Thymus (tissue), 11 donors: ENCODE measurements at regions not wholly inside any gene's neighbourhood (a gene's known extent, or its start where the extent isn't known, plus 50 kb on each side); places are given as distances from the start of the nearest gene placed in this dataset.

ENCODE experiments used
- DNase-seq, 9 donors: peaks; one replicate each; pipeline ENCODE4 v3.0.0-alpha.2; 2013; ENCODE audit warnings: low spot score in 9 of 9, low read depth in 6 of 9, missing footprints in 1 of 9
- H3K27ac ChIP-seq, 2 donors: one replicate each; pipeline ENCODE4 v1.5.1; 2013; ENCODE audit warnings: control low read depth in 1 of 2, low read depth in 1 of 2, low read length in 1 of 2, mild to moderate bottlenecking in 1 of 2, moderate library complexity in 1 of 2
- H3K27me3 ChIP-seq, 2 donors: one replicate each; pipeline ENCODE4 v1.5.1; 2013; ENCODE audit warnings: low read length in 1 of 2; ENCODE audit not compliant: control insufficient read depth in 2 of 2, insufficient read depth in 1 of 2
- H3K36me3 ChIP-seq, 2 donors: one replicate each; pipeline ENCODE4 v1.5.1; 2013; ENCODE audit warnings: low read length in 1 of 2, mild to moderate bottlenecking in 1 of 2, moderate library complexity in 1 of 2; ENCODE audit not compliant: control insufficient read depth in 2 of 2, insufficient read depth in 2 of 2
- H3K4me1 ChIP-seq, 2 donors: one replicate each; pipeline ENCODE4 v1.5.1; 2013; ENCODE audit warnings: low read length in 2 of 2; ENCODE audit not compliant: control insufficient read depth in 2 of 2, insufficient read depth in 2 of 2
- H3K4me3 ChIP-seq, 2 donors: one replicate each; pipeline ENCODE4 v1.5.1; 2013; ENCODE audit warnings: low read length in 2 of 2, control low read depth in 1 of 2, mild to moderate bottlenecking in 1 of 2
- H3K9me3 ChIP-seq, 2 donors: one replicate each; pipeline ENCODE4 v1.5.1; 2013; ENCODE audit warnings: low read length in 1 of 2, mild to moderate bottlenecking in 1 of 2; ENCODE audit not compliant: control insufficient read depth in 2 of 2, insufficient read depth in 1 of 2
- whole genome bisulfite sequencing: extraction: QIAGEN DNeasy Blood & Tissue Kit; methylation state at CpG from one replicate; pipeline ENCODE4 v1.1.7; 2013; 5-methylcytosine and 5-hydroxymethylcytosine counted together
- donor health status: healthy.

DNA sequence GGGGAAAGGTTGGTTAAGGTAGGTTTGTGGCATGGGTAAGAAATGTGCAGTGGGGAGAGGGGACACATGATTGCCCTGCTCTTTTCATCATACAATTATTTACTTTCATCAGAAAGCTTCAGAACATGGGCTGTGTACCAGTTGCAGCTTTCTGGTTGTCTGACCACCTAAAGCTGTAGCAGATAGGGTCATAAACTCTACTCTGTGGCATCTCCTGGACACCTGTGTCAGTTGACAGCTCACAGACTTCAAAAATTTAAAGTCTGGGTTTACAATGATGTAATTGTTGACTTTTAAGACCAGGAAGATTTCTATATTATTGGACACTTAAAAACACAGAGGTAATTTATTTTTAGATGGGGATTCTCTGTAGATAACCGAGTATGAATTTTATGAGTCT lies 222.7 kb upstream of the PRR16 start:
- no peak overlapping the region for H3K4me3 ChIP-seq
- no peaks in the 10 kb centered on the region for H3K27me3 ChIP-seq
- H3K27ac ChIP-seq, result no peak overlapping the region
- H3K4me1 ChIP-seq, result no peaks in the 10 kb centered on the region
- no peaks in the 10 kb centered on the region for H3K9me3 ChIP-seq
- 68% methylated on average over 1 of the region's 1 CpG for WGBS
- no peak for DNase-seq
- no peaks in the 10 kb centered on the region for H3K36me3 ChIP-seq

DNA sequence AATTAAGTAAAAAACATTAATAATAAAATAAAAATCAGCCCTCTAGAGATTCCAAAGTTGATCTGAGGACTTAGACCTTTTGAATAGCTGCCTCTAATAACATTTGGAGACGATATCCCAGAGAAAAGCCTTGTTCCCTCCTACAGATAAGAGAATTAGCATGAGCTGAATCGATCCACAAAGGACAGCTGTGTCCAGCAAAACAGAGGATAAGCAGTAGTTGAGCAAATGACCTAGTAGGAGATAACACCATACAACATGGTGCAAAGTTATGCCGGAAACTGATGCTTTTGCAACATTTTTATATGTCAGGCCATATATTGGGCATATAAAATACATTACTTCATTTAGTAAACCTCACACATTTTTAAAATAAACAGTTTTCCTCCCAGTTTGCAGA lies 212.2 kb upstream of the PRR16 start:
- no peak overlapping the region for H3K27ac ChIP-seq
- no peaks in the 10 kb centered on the region for H3K36me3 ChIP-seq
- H3K4me1 ChIP-seq, result no peaks in the 10 kb centered on the region
- DNase-seq, result no peak
- no peaks in the 10 kb centered on the region for H3K9me3 ChIP-seq
- H3K4me3 ChIP-seq, result no peak overlapping the region
- no peaks in the 10 kb centered on the region for H3K27me3 ChIP-seq
- 91% methylated on average over 3 of the region's 3 CpGs for WGBS

DNA sequence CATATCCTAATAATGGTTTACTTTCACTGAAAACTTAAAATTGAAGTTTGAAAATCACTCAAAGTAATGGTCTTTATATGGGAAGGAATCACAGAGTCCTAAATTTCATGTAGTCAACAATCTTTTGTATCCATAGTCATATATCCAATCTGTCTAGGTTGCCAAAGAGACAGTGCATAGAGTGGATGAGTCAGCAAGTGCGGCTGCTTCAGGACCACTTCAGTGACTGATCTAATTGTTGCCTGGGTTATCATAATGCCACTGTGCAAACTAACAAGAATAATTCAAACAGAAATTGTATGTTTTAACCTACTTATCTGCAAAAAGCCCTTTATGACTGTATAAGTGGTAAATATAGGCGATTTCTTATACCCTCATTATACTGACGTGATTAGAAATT lies 211.3 kb upstream of the PRR16 start:
- Histone ChIP-seq H3K4me1 (no peaks in the 10 kb centered on the region), H3K27ac (no peak overlapping the region), H3K9me3 (no peaks in the 10 kb centered on the region), H3K27me3 (no peaks in the 10 kb centered on the region), H3K36me3 (no peaks in the 10 kb centered on the region), H3K4me3 (no peak overlapping the region)
- WGBS, result 91% methylated on average over 3 of the region's 3 CpGs
- DNase-seq, result no peak

DNA sequence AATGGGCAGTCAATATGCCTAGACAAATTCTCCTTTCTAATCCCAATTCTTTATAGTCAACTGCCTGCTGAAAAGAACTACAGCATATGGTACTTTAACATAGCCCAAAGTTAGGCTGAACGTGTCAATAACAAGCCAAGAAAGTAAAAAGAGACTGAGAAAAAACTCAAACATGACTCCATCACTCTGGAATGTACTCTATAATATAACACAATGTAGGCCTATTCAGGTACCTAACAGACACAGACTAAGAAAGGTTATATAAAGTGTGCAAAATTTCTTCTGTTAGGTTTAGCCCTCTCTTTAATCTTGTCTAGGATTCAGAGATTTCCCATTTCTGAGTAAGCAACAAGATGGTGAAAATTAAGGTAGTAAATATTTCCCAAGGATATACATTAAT lies 209.7 kb upstream of the PRR16 start:
- no peaks in the 10 kb centered on the region for H3K9me3 ChIP-seq
- H3K4me1 ChIP-seq, result no peaks in the 10 kb centered on the region
- H3K4me3 ChIP-seq, result no peak overlapping the region
- H3K27me3 ChIP-seq, result no peaks in the 10 kb centered on the region
- DNase-seq, result no peak
- H3K27ac ChIP-seq, result no peak overlapping the region
- WGBS, result 87% methylated on average over 1 of the region's 1 CpG
- no peaks in the 10 kb centered on the region for H3K36me3 ChIP-seq

DNA sequence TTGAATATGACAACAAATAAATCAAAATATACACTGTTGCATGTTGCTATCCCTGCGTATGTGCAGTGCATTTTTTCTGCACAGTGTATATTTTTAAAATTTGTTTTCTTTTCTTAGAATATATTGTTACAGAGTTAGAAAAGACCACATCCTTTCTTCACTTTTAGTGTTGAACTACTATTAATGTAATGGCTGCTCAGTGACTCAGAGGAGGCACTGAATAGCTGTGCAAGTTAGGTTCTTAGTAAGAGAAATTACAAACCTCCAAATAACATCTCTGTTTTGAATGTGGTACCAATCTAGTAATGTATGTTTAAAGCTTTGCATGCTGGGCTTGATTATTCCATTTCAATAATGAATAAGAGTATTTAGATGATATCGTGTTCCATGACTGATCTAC lies 208.9 kb upstream of the PRR16 start:
- Histone ChIP-seq H3K4me1 (no peaks in the 10 kb centered on the region), H3K9me3 (no peaks in the 10 kb centered on the region), H3K27ac (no peak overlapping the region), H3K27me3 (no peaks in the 10 kb centered on the region), H3K36me3 (no peaks in the 10 kb centered on the region), H3K4me3 (no peak overlapping the region)
- 79% methylated on average over 2 of the region's 2 CpGs for WGBS
- DNase-seq, result no peak

DNA sequence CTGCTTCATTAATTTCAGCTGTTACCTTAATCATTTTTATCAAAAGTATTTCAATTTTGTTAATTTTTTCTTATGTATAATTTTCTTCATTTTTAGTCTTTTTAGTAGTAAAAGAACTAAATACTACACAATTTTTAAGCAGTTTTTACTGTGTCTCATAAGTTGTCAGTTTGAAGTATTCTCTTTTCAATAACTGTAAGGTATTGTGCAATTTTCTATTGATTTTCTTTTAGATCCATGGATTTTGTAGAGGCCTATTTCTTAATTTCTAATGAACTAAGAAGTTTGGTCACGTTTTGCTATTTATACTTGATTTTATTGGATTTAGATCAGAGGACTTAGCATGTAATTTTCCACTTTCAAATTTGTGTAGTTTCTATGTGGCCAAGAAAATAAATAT lies 207.7 kb upstream of the PRR16 start:
- no peaks in the 10 kb centered on the region for H3K4me1 ChIP-seq
- 82% methylated on average over 1 of the region's 1 CpG for WGBS
- H3K4me3 ChIP-seq, result no peak overlapping the region
- DNase-seq, result no peak
- H3K27me3 ChIP-seq, result no peaks in the 10 kb centered on the region
- no peaks in the 10 kb centered on the region for H3K36me3 ChIP-seq
- H3K9me3 ChIP-seq, result no peaks in the 10 kb centered on the region
- H3K27ac ChIP-seq, result no peak overlapping the region

DNA sequence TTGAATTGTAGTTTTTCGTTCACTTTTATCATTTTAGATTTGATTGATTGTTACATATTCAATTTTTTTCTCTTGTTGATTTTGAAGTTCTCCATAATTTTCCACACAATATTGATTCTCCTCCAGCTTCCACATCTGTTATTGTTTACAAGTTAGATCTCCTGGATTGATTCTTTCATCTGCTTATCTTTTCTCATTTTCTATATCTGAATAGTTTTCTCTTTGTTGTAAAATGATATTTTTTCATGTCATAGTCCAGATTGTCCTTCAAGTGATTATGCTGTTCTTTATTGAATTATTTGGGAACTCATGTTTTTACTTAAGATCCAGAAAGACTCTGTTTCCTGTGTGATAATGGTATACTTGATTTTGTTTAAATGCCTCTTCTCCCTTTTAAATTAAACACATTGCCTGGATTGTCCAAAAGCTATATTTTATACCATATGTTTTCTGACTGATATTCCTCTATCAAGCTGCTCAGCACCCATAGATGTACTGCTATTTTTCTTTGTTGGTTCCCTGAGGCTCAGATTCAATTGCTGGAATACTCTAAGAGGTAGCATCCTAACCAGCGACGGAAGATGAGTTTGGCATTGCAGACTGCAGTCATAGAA lies 206.6 kb upstream of the PRR16 start:
- no peak for DNase-seq
- no peaks in the 10 kb centered on the region for H3K4me1 ChIP-seq
- no peak overlapping the region for H3K27ac ChIP-seq
- no peaks in the 10 kb centered on the region for H3K27me3 ChIP-seq
- WGBS, result 97% methylated on average over 3 of the region's 3 CpGs
- H3K36me3 ChIP-seq, result no peaks in the 10 kb centered on the region
- H3K4me3 ChIP-seq, result no peak overlapping the region
- no peaks in the 10 kb centered on the region for H3K9me3 ChIP-seq

DNA sequence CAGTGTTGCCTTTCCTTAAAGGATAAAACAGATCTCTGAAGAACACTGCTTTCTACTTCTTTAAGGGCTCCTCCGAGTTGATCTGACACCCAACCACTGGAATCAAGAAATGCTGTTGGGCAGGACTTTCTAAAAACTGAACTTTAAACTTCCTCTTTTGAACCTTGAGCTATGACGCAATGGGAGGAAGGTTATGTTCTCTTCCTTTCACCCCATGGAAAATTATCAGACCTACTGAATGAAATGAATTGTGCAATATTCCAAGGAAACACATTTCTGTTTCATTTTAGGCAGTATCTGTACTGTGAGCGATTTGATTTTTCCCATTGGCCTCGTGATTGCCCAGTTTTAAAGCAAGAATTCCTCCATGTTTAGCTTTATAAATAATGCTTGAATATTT lies 206.0 kb upstream of the PRR16 start:
- peak in 1 of 9 donors; percentile 2 for DNase-seq
- 71% methylated on average over 4 of the region's 4 CpGs for WGBS
- Histone ChIP-seq H3K4me1 (no peaks in the 10 kb centered on the region), H3K27me3 (no peaks in the 10 kb centered on the region), H3K9me3 (no peaks in the 10 kb centered on the region), H3K4me3 (no peak overlapping the region), H3K36me3 (no peaks in the 10 kb centered on the region), H3K27ac (no peak overlapping the region)

DNA sequence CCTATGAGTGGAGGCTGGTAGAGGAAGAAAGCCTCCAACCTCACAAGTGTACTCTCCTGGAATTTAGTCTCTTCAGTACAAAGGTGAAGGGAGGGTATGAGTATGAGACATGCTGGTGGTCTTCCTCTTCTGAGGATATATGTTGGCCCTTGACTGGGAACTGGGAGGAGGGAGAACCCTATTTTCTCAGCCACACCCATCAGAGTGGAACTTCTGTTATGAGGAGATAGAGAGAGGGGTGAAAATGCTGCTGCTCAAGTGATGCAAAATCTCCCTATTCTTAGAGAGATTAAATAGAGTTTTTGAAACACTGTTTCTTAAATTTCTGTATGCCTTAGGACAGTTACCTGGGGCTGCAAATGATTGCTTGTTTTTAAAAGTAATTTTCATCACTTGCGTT lies 203.4 kb upstream of the PRR16 start:
- no peaks in the 10 kb centered on the region for H3K36me3 ChIP-seq
- 96% methylated on average over 1 of the region's 1 CpG for WGBS
- DNase-seq, result no peak
- H3K27ac ChIP-seq, result no peak overlapping the region
- no peak overlapping the region for H3K4me3 ChIP-seq
- no peaks in the 10 kb centered on the region for H3K4me1 ChIP-seq
- H3K9me3 ChIP-seq, result no peaks in the 10 kb centered on the region
- H3K27me3 ChIP-seq, result no peaks in the 10 kb centered on the region

DNA sequence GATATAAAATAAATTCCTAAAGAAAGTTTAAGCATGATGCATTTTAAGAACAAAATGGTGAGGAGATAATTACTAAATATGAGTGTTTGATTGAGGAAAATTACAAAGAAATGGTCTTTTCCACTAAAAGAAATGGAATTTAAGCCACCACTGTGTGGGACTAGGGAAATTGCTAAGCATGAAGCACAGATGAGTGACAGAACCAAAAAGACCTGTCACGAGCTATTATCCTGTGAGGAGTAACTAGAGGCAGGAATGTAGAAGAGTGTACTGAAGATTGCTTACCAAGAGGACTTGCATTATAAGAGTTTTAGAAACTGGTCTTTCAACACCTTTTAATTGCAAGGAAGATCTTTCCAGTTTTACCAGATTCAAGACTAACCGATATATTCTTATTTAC lies 193.6 kb upstream of the PRR16 start:
- Histone ChIP-seq H3K9me3 (no peaks in the 10 kb centered on the region), H3K36me3 (no peaks in the 10 kb centered on the region), H3K4me3 (no peak overlapping the region), H3K27me3 (no peaks in the 10 kb centered on the region), H3K4me1 (no peaks in the 10 kb centered on the region), H3K27ac (no peak overlapping the region)
- WGBS, result 93% methylated on average over 2 of the region's 2 CpGs
- DNase-seq, result no peak
